HuH-7 (cell line): ENCODE measurements at regions not wholly inside any gene's neighbourhood (a gene's known extent, or its start where the extent isn't known, plus 50 kb on each side); places are given as distances from the start of the nearest gene placed in this dataset.
A peak's percentile ranks its signal among the peaks of the same experiment; 100 is the strongest.

Experiments
- DNase-seq: peaks from one replicate; pipeline ENCODE4 v3.0.0; 2011; ENCODE audit warnings: low spot score

GRCh38 chr17:70655176-70655958, 486.0 kb downstream of the KCNJ2 start:
- no peak for DNase-seq

GRCh38 chr17:70658317-70658716, 489.0 kb downstream of the KCNJ2 start:
- DNase-seq: no peak

GRCh38 chr17:70658840-70659239, 489.5 kb downstream of the KCNJ2 start:
- DNase-seq: no peak

GRCh38 chr17:70661342-70662222, 492.2 kb downstream of the KCNJ2 start:
- DNase-seq: no peak

- DNase-seq: no peak
Observed at GRCh38 chr17:70668276-70668937, 499.1 kb downstream of the KCNJ2 start.

GRCh38 chr17:70668938-70669778, 499.8 kb downstream of the KCNJ2 start:
- no peak for DNase-seq

GRCh38 chr17:70674061-70674460, 504.7 kb downstream of the KCNJ2 start:
- no peak for DNase-seq

- no peak for DNase-seq
Observed at GRCh38 chr17:70675070-70675590, 505.8 kb downstream of the KCNJ2 start.

GRCh38 chr17:70677783-70678647, 508.7 kb downstream of the KCNJ2 start:
- DNase-seq: peak; percentile 43

GRCh38 chr17:70678889-70679288, 509.6 kb downstream of the KCNJ2 start:
- no peak for DNase-seq

GRCh38 chr17:70683936-70684335, 514.6 kb downstream of the KCNJ2 start:
- no peak for DNase-seq

GRCh38 chr17:70687421-70687820, 518.1 kb downstream of the KCNJ2 start:
- DNase-seq: no peak

- DNase-seq: no peak
Observed at GRCh38 chr17:70691150-70691549, 521.8 kb downstream of the KCNJ2 start.

GRCh38 chr17:70699408-70699807, 530.1 kb downstream of the KCNJ2 start:
- no peak for DNase-seq

- DNase-seq: no peak
Observed at GRCh38 chr17:70702683-70703255, 533.4 kb downstream of the KCNJ2 start.

- no peak for DNase-seq
Observed at GRCh38 chr17:70709596-70709995, 540.3 kb downstream of the KCNJ2 start.

GRCh38 chr17:70713694-70714093, 544.4 kb downstream of the KCNJ2 start:
- no peak for DNase-seq

- DNase-seq: no peak
Observed at GRCh38 chr17:70716551-70716950, 547.2 kb downstream of the KCNJ2 start.

- DNase-seq: no peak
Observed at GRCh38 chr17:70717042-70717441, 547.7 kb downstream of the KCNJ2 start.

- DNase-seq: no peak
Observed at GRCh38 chr17:70736375-70736957, 567.1 kb downstream of the KCNJ2 start.
